ENCODE measurements at regions not wholly inside any gene's neighbourhood (a gene's known extent, or its start where the extent isn't known, plus 50 kb on each side); places are given as distances from the start of the nearest gene placed in this dataset.
"Not testable (repeated sequence)": the region's sequence is repeated elsewhere in the genome, so short reads cannot be mapped to it uniquely, and the experiment has no call there.

GRCh38 chr4:102405821-102406401, 60.6 kb upstream of the SLC39A8 start:
- H3K4me3 ChIP-seq (replicated peaks; ENCODE audit: low read depth, low read length) = no peak overlapping the region
- no peak for DNase-seq (ENCODE audit: extremely low read depth, insufficient read length)
- no peaks in the 10 kb centered on the region for H3K27me3 ChIP-seq (replicated peaks; ENCODE audit: control insufficient read depth, insufficient read depth, low read length)
- no peaks in the 10 kb centered on the region for H3K36me3 ChIP-seq (ENCODE audit: control insufficient read depth, insufficient read depth, low read length)
- TF ChIP-seq CTCF (IDR thresholded peaks at IDR 0.05; ENCODE audit: insufficient read depth, low read length, poor library complexity, severe bottlenecking) = no peak

DNA sequence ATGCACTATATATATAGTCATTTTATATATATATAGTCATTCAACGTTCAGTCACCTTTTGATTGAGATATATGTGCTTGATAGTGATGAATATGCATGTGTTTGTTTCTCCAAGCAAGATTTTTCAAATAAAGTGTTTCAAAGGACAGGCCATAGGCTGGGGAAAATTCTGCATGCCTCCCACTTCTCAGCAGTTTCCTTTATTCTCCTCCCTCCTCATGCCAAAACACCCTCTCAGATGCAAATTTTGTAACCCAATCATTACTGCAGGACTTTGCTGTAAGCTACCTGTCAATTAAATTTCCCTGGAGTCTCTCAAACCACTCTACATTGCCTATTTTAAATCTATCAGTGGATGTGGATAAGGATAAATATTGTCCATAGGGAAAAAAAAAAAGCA, 65.6 kb upstream of the SLC39A8 start:
- not testable (repeated sequence) for H3K4me3 ChIP-seq (replicated peaks; ENCODE audit: low read depth, low read length); H3K27me3 ChIP-seq (replicated peaks; ENCODE audit: control insufficient read depth, insufficient read depth, low read length); DNase-seq (ENCODE audit: extremely low read depth, insufficient read length); H3K36me3 ChIP-seq (ENCODE audit: control insufficient read depth, insufficient read depth, low read length)

DNA sequence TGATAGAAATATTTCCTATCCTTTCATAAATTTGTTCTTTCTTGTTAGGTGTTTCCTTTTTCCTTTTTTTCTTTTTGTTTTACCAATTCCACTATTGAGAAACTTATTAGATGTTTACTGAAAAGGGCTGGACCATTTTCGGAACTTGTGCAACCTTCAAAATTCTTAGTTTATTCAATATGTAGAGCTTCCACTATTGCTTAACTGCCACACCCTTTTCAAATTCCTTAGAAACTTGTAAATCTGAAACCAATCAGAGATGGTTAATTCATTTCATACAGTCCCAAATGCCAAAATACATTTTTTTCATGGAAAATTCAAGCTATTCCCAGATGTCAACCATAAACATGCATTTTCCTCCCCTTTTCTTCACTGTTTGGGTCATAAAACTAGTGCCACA, 66.1 kb upstream of the SLC39A8 start:
- no peaks in the 10 kb centered on the region for H3K27me3 ChIP-seq (replicated peaks; ENCODE audit: control insufficient read depth, insufficient read depth, low read length)
- no peak for DNase-seq (ENCODE audit: extremely low read depth, insufficient read length)
- no peaks in the 10 kb centered on the region for H3K36me3 ChIP-seq (ENCODE audit: control insufficient read depth, insufficient read depth, low read length)
- no peak for TF ChIP-seq CTCF (IDR thresholded peaks at IDR 0.05; ENCODE audit: insufficient read depth, low read length, poor library complexity, severe bottlenecking)
- no peak overlapping the region for H3K4me3 ChIP-seq (replicated peaks; ENCODE audit: low read depth, low read length)

- Histone ChIP-seq H3K27me3 (replicated peaks; ENCODE audit: control insufficient read depth, insufficient read depth, low read length) (no peaks in the 10 kb centered on the region), H3K4me3 (replicated peaks; ENCODE audit: low read depth, low read length) (no peak overlapping the region), H3K36me3 (ENCODE audit: control insufficient read depth, insufficient read depth, low read length) (no peaks in the 10 kb centered on the region)
- TF ChIP-seq CTCF (IDR thresholded peaks at IDR 0.05; ENCODE audit: insufficient read depth, low read length, poor library complexity, severe bottlenecking) = no peak
- no peak for DNase-seq (ENCODE audit: extremely low read depth, insufficient read length)
Measured at GRCh38 chr4:102416765-102417164, 71.5 kb upstream of the SLC39A8 start.

DNA sequence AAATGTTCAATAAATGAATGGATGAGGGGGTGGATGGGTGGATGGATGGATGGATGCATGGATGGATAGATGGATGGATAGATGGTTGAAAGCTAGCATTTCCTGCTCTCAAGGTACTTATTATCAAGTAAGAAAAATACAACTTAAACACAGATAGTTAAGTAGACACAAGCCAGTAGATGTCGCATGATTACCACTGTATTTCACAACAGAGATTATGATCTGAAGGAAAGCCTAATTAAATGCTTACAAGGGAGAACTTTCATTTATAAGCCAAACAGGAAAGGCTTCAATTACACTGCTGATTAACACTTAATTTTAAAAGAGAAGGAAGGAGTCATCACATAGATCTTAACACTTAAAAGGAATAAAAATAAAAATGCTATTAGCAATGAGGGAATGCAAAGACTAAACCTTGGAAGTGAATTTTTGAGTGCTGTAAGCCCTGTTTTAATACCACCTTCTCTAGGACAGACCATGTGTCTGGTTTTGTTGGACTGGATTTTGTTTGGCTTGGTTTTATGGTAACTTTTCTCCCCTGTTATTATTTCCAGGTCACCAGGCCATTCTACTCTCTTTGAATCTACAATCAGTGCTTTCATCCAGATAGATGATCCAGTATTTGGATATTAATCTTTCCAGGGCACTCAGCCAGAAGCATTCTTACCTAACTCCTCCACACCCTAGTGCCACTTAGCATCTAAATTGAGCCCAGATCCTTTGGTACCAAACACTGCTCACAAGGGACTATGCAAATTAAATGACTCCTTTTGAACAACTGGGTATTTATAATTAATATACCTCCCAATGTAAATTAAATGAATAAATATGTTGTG, 75.5 kb upstream of the SLC39A8 start:
- DNase-seq (ENCODE audit: extremely low read depth, insufficient read length) = no peak
- TF ChIP-seq CTCF (IDR thresholded peaks at IDR 0.05; ENCODE audit: insufficient read depth, low read length, poor library complexity, severe bottlenecking) = no peak
- H3K27me3 ChIP-seq (replicated peaks; ENCODE audit: control insufficient read depth, insufficient read depth, low read length) = no peaks in the 10 kb centered on the region

GRCh38 chr4:102422843-102423242, 77.6 kb upstream of the SLC39A8 start:
- no peak for DNase-seq (ENCODE audit: extremely low read depth, insufficient read length)
- Histone ChIP-seq H3K4me3 (replicated peaks; ENCODE audit: low read depth, low read length) (no peak overlapping the region), H3K36me3 (ENCODE audit: control insufficient read depth, insufficient read depth, low read length) (no peaks in the 10 kb centered on the region), H3K27me3 (replicated peaks; ENCODE audit: control insufficient read depth, insufficient read depth, low read length) (no peaks in the 10 kb centered on the region)
- no peak for TF ChIP-seq CTCF (IDR thresholded peaks at IDR 0.05; ENCODE audit: insufficient read depth, low read length, poor library complexity, severe bottlenecking)

More for the DNA sequence above, 75.5 kb upstream of the SLC39A8 start:
- H3K36me3 ChIP-seq (ENCODE audit: control insufficient read depth, insufficient read depth, low read length) = no peaks in the 10 kb centered on the region
- no peak overlapping the region for H3K4me3 ChIP-seq (replicated peaks; ENCODE audit: low read depth, low read length)
